GM03348 (cell line): ENCODE measurements at regions not wholly inside any gene's neighbourhood (a gene's known extent, or its start where the extent isn't known, plus 50 kb on each side); places are given as distances from the start of the nearest gene placed in this dataset.
"Not testable (repeated sequence)": the region's sequence is repeated elsewhere in the genome, so short reads cannot be mapped to it uniquely, and the experiment has no call there.

ENCODE experiments used
- DNase-seq: peaks from one replicate; pipeline ENCODE4 v3.0.0; 2012; ENCODE audit warnings: low spot score

DNA sequence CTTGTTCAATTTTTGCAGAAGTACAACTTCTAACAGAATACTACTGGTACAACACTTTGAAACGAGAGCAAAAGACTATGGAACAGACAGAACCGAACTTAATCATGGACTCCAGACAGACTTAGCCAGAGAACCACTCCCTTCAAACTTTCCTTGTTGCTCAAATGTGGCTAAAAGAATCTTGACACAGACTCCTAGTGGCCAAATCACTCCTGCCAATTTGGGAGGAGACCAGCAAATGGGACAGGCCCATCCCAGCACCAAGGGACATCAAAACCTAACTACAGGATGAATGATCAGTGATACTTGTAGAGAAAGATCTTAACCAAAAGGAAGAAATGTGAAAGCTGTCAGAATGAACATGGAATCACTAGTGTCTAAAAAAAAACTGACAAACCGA is 154.0 kb downstream of the MATN1 start:
- no peak for DNase-seq

DNA sequence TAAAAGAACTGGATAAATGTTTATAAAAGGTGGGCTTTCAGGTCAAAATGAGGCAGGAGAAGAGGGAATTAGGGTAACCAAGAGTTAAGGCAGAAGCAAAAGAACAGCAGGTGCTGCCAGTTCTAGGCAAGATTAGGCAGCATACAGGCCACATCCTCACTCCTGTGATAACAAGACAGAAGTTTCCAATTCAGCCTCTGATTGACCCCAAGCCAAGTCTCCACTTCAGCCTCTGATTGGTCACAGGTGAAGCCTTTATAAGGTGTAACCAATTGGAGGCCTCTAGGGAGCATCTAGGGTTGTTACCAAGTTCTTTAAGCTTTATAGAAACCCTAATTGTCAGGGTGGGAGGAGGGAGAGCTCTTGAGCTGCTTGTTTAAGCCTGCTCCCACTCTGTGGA is 160.8 kb downstream of the MATN1 start:
- DNase-seq, result no peak

DNA sequence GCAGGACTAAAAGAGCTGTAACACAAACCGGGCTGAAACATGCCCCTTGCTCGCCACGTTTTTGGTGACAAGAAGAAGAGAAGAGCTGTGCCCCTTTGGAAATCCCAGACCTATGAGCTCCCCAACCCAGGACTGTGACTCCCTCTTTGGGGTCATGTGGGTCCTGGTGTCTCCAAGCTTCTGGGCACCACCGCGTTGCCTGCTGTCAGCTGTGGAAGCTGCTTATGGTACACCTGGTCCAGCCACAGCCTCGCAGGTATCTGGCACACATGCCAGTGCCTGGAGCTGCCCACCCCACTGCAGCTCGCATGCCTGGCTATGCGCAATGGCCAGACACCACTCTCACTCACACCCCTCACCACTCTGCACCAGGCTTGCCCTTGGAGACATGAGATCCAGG is 171.8 kb downstream of the MATN1 start:
- DNase-seq, result no peak

- DNase-seq, result no peak
Observed at GRCh38 chr1:30550365-30551220, 172.8 kb downstream of the MATN1 start.

DNA sequence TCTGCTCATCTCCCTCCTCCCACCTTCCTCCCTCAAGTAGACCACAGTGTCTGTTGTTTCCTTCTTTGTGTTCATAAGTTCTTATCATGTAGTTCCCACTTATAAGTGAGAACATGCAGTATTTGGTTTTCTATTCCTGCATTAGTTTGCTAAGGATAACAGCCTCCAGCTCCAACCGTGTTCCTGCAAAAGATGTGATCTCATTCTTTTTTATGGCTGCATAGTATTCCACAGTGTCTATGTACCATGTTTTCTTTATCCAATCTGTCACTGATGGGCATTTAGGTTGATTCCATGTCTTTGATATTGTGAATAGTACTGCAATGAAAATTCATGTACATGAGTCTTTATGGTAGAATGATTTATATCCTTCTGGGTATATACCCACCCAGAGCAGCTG is 173.5 kb downstream of the MATN1 start:
- DNase-seq, result not testable (repeated sequence)

DNA sequence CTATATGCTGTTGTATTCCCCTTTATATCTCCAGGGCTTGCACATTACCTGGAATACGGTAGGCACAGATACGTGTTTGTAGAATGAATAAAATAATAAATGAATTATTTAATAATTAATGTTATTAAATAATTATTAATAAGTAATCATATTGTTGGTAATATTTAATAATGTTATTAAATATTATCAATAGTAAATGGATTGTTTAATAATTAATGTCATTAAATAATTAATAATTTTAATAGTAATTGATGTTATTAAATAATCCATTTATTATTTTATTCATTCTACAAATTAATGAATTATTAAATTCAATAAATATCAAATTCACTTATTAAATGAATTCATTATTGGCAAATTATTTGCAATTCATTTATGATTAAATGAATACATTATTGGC is 175.1 kb downstream of the MATN1 start:
- DNase-seq, result no peak

DNA sequence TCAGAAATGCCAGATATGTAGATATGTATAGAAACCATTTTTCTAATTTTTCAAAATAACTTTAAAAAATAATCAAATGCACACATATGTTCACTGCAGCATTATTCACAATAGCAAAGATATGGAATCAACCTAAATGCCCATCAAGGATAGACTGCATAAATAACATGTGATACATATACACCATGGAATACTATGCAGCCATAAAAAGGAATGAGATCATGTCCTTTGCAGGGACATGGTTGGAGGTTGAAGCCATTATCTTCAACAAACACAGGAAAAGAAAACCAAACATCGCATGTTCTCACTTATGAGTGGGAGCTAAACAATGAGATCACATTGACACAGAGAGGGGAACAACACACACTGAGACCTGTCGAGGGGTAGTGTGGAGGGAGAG is 176.1 kb downstream of the MATN1 start:
- not testable (repeated sequence) for DNase-seq

GRCh38 chr1:30545365-30545764 is 178.0 kb downstream of the MATN1 start:
- DNase-seq, result no peak

DNA sequence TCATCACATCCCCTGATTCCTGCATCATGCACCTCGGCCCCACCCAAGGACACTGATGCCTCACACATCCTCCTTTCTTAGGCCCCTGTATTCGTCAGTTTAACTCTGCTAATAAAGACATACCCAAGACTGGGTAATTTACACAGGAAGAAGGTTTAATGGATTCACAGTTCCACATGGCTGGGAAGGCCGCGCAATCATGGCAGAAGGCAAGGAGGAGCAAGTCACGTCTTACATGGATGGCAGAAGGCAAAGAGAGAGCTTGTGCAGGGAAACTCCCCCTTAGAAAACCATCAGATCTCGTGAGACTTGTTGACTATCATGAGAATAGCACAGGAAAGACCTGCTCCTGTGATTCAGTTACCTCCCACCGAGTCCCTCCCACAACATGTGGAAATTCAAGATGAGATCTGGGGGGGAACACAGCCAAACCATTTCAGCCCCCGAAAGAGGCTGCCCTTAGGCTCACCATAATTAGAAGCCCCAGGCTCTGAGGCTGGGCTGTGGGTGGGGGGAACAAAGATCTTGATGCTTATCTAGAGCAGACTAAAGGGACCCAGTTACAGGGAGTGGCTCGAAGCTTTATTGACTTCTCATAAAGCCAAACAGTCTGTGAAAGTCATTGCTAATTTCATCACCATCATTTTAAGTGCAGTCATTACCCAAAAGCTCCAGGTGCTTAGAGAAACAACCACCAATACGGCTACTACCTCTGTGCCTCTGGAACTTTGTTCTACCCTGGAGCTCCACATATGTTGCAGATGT is 181.5 kb downstream of the MATN1 start:
- DNase-seq, result no peak

DNA sequence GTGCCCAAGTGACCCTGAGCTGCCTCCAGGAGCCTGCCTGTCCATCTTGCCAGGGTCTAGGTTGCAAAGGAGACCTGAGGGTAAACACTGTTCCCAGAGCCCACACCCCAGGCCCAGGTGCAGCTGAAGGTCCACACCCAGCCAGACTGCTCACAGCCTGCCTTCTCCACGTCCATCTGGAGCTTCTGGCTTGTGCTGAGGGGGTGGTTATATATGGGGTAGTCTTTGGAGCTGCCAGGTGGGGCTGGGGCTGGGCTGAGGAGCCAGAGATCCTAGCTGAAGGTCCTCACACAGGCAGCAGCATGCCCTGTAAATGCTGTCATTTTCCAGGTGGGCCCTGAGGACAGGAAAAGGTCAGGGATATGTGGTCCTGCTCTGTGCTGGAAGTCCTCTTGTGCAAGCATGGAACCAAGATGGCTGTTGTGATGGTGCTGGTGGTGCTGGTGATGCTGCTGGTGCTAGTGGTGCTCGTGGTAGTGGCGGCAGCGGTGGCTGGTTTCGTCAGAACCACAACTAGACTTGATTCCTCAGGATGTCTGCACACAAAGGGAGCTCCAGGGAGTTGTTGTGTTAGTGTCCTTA is 182.7 kb downstream of the MATN1 start:
- no peak for DNase-seq

DNA sequence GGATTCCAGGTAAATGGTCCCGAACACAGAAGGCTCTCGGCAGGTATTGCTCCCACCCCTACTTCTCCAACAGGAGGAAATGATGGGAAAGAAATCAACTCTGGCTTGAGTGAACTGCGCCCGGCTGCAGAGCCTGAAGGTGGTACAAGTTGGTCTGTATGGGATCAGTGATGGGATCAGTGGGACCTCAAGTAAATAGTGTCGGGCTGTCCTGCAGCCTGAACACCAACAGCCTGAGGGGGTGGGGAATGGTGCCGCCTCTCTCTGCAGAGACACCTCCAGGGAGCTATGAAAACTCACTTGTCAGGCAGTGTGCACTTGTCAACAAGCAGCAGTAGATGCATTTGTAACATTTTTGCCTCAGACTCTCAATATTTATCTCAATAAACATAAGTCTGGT is 183.5 kb downstream of the MATN1 start:
- DNase-seq, result no peak

- no peak for DNase-seq
Observed at GRCh38 chr1:30538993-30539867, 184.2 kb downstream of the MATN1 start.

DNA sequence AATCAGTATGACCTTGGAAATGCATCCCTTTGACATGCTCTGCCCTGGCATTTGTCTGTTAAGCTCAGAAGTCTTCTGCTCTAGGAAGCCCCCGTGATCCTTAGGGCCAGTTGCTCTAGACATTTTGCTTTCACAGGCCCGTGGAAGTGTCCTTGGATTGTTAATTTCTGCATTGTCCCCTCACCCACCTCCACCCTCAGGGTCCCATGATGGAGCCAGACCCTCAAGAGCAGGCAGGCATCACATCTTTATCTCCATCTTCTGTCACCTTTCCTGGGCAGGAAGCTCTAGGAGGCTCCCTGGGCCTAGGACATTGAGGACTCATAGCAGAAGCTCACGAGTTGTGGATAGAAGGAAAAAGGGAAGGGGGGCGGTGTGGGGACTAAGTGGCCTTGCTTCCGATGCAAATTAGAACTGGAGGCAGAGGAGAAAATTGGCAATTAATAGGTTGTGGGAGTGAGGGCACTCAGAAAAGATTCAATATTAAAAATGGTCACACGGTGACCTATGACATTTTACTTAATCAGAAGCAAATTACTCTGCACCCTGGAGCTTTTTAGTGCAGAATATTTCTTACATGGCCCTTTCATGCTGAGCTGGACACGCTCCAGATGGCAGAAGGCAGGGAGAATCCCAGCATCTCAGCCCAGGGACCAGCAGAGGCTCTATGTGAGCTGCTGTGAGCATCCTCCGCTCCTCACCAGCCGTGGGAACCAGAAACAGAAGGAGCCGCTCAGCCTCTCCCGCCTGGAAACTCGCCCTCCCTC is 185.0 kb downstream of the MATN1 start:
- DNase-seq, result no peak

GRCh38 chr1:30537279-30537678 is 186.1 kb downstream of the MATN1 start:
- no peak for DNase-seq

DNA sequence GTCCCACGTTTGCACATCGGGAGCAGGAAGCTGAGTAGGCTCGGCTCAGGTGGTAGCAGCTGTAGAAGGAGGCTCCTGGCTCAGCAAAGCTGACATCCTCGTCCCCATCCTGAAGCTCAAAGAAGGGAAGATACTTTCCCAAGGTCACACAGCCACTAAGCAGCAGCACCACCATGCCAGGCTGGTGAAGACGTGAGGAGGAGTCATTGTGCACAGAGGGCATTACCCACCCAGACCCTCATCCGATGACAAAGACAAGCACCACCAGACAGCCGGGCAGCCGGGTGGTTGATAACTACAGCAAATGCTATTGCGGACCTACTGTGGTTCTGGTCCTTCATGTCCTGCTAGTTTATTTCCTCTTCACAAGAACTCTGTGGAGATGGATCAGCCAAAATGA is 186.9 kb downstream of the MATN1 start:
- no peak for DNase-seq

DNA sequence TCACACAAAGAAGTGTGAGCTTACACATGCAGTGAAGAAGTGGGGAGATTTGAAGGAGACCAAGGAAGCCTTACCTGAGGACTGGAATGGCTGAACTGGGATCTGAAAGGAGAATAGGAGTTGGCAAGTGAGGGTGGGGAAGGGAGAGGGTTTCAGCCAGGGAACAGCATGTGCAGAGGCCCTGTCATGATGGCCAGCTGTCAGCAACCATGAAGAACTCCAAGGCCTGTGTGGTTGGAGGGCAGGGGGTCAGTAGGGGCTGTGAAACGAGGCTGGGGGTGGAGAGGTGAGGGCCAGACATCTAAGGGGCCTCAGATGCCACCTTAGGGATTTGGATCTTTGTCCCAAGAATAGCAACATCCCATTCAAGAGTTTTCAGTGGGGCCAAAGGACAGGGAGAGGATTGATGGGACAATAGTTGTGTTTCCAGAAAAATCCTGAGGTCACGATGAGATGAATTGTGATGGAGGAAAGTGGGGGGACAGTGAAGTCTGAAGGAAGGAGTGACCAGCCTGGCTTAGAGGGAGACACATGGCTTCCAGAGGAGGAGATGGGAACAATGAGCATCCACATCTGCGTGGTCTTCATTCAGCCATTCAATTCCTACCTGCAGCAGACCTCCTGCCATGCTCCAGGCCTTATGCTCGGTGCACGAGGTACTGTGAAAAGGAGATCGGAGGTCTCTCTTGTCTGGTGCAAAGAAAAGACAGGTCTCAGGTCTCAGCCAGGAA is 187.6 kb downstream of the MATN1 start:
- DNase-seq, result no peak

DNA sequence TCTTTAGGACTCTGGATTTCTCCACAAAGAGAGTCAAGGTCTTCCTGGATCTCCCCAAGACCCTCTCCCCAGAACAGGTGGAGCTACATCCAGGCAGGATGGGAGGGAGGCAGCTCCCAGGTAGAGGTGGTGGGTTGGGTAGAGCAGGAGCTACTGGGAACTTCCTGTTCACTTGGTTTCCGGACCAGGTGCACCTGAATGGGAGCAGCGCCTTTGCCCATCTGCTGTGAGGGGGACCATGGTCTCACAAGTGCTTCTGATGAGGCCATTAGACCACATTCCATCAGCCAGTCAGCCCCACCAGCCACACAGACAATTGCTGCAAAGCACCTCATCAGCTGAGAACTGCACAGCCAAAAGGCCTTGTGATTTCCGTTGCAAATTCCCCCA is 188.8 kb downstream of the MATN1 start:
- no peak for DNase-seq

DNA sequence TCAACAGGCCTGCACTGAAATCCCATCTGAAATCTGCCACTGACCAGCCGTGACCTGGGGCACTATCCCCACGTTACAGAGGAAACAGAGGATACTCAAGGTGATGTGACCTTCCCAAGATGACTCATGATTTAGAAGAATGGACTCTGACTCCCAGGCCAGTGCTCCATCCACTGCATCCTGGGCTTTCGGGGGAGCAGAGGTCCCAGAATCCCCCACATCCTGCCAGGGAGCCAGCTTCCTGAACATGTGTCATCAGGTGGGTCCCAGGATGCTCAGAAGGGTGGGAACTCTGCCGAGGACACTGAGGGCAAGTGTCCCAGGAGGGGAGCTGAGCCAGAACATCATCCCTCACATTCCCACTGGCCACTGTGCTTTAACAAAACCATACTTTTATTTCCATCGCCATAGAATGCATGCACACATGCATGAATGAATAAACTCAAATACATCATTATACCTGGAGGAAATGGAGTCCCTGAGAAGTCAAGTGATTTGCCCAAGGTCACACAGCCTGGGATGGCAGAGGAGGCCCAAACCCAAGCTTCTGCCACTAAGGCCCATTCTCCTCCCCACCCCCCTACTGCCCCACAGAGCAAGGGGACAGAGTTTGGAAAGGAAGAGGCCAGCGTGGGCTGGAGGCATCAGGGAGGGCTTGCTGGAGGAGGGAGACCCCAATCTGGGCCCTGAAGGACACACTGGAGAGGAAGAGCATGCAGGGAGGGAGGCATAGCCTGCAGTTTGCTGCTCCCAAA is 189.4 kb downstream of the MATN1 start:
- DNase-seq, result no peak

DNA sequence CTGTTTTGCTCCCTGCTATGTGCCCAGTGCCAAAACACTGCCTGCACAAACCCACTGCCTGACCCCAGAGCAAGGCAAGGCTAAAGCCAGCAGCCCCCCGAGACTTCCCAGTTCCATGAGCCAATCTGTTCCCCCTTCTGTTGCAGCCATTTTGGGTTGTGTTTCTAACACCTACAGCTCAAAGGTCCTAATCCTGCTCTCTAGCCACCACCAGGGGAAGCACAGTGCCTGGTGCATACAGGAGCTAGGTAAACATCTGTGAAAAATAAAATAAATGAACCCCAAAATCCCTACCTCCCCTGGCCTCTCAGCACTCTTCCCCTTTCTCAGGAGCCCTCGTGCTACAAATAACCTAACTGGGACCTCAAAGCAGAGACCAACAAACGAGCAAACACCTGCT is 190.2 kb downstream of the MATN1 start:
- DNase-seq, result no peak

DNA sequence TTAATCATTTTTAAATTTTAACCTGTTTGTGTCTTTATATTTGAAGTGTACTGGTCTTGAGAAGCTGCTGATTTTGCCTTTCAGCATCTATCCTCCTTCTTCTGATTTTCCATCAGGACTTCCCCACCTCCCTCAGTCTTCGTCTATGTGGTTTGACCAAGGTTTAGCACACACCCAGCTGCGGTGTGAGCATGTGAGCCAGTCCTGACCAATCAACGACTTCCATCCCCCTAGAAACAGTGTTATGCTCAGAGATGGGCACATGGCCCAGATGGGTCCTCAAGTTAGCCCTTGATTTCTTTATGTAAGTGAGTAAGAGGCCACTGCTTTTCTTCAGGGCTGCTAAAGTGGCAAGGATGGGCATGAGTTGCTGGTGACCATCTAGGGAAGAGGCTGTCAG is 190.8 kb downstream of the MATN1 start:
- no peak for DNase-seq
